ENCODE measurements at regions not wholly inside any gene's neighbourhood (a gene's known extent, or its start where the extent isn't known, plus 50 kb on each side); places are given as distances from the start of the nearest gene placed in this dataset.

- no peak for DNase-seq (ENCODE audit: low read depth in 3 of 3, low spot score in 2 of 3)
Measured at GRCh38 chr4:35063031-35063570, 1181.2 kb downstream of the ARAP2 start.

GRCh38 chr4:35066406-35066805 is 1177.9 kb downstream of the ARAP2 start:
- no peak for DNase-seq (ENCODE audit: low read depth in 3 of 3, low spot score in 2 of 3)

- no peak for DNase-seq (ENCODE audit: low read depth in 3 of 3, low spot score in 2 of 3)
Measured at GRCh38 chr4:35080799-35081198, 1163.5 kb downstream of the ARAP2 start.

GRCh38 chr4:35087218-35087617 is 1157.1 kb downstream of the ARAP2 start:
- DNase-seq (ENCODE audit: low read depth in 3 of 3, low spot score in 2 of 3), result no peak

- DNase-seq (ENCODE audit: low read depth in 3 of 3, low spot score in 2 of 3), result no peak
Measured at GRCh38 chr4:35100932-35101331, 1143.4 kb downstream of the ARAP2 start.

GRCh38 chr4:35102066-35102465 is 1142.2 kb downstream of the ARAP2 start:
- no peak for DNase-seq (ENCODE audit: low read depth in 3 of 3, low spot score in 2 of 3)

GRCh38 chr4:35105486-35105885 is 1138.8 kb downstream of the ARAP2 start:
- DNase-seq (ENCODE audit: low read depth in 3 of 3, low spot score in 2 of 3), result peak in 2 of 3 donors; percentile 5 to 13

- DNase-seq (ENCODE audit: low read depth in 3 of 3, low spot score in 2 of 3), result no peak
Measured at GRCh38 chr4:35106091-35106734, 1138.1 kb downstream of the ARAP2 start.

- DNase-seq (ENCODE audit: low read depth in 3 of 3, low spot score in 2 of 3), result no peak
Measured at GRCh38 chr4:35124106-35124505, 1120.2 kb downstream of the ARAP2 start.

GRCh38 chr4:35125995-35126712 is 1118.2 kb downstream of the ARAP2 start:
- DNase-seq (ENCODE audit: low read depth in 3 of 3, low spot score in 2 of 3), result no peak

GRCh38 chr4:35138449-35138848 is 1105.9 kb downstream of the ARAP2 start:
- no peak for DNase-seq (ENCODE audit: low read depth in 3 of 3, low spot score in 2 of 3)

- DNase-seq (ENCODE audit: low read depth in 3 of 3, low spot score in 2 of 3), result no peak
Measured at GRCh38 chr4:35147761-35148160, 1096.6 kb downstream of the ARAP2 start.

GRCh38 chr4:35151816-35152572 is 1092.3 kb downstream of the ARAP2 start:
- DNase-seq (ENCODE audit: low read depth in 3 of 3, low spot score in 2 of 3), result no peak

GRCh38 chr4:35163168-35163567 is 1081.1 kb downstream of the ARAP2 start:
- DNase-seq (ENCODE audit: low read depth in 3 of 3, low spot score in 2 of 3), result no peak

GRCh38 chr4:35164063-35164462 is 1080.3 kb downstream of the ARAP2 start:
- no peak for DNase-seq (ENCODE audit: low read depth in 3 of 3, low spot score in 2 of 3)

GRCh38 chr4:35166466-35166865 is 1077.8 kb downstream of the ARAP2 start:
- no peak for DNase-seq (ENCODE audit: low read depth in 3 of 3, low spot score in 2 of 3)

GRCh38 chr4:35167385-35167784 is 1076.9 kb downstream of the ARAP2 start:
- no peak for DNase-seq (ENCODE audit: low read depth in 3 of 3, low spot score in 2 of 3)

GRCh38 chr4:35175487-35175886 is 1068.8 kb downstream of the ARAP2 start:
- no peak for DNase-seq (ENCODE audit: low read depth in 3 of 3, low spot score in 2 of 3)

GRCh38 chr4:35175894-35176293 is 1068.4 kb downstream of the ARAP2 start:
- DNase-seq (ENCODE audit: low read depth in 3 of 3, low spot score in 2 of 3), result no peak

- no peak for DNase-seq (ENCODE audit: low read depth in 3 of 3, low spot score in 2 of 3)
Measured at GRCh38 chr4:35182451-35182850, 1061.9 kb downstream of the ARAP2 start.

- no peak for DNase-seq (ENCODE audit: low read depth in 3 of 3, low spot score in 2 of 3)
Measured at GRCh38 chr4:35189988-35190613, 1054.2 kb downstream of the ARAP2 start.

Measured in right renal cortex interstitium (tissue), 3 donors.